Stomach smooth muscle (tissue), 2 donors: ENCODE measurements at regions not wholly inside any gene's neighbourhood (a gene's known extent, or its start where the extent isn't known, plus 50 kb on each side); places are given as distances from the start of the nearest gene placed in this dataset.

Experiments used
- H3K27ac ChIP-seq: one replicate; pipeline ENCODE4 v1.7.0; 2013; ENCODE audit warnings: mild to moderate bottlenecking, low read length, inconsistent platforms
- H3K27me3 ChIP-seq, 2 donors: one replicate each; pipeline ENCODE4 v1.7.0; 2013; ENCODE audit warnings: low read length in 2 of 2; ENCODE audit not compliant: insufficient read depth in 2 of 2, control insufficient read depth in 1 of 2
- H3K36me3 ChIP-seq, 2 donors: one replicate each; pipeline ENCODE4 v1.7.0; 2013; ENCODE audit warnings: low read length in 2 of 2; ENCODE audit not compliant: control insufficient read depth in 2 of 2, insufficient read depth in 2 of 2
- H3K4me1 ChIP-seq: one replicate; pipeline ENCODE4 v1.7.0; 2013; ENCODE audit warnings: low read length; ENCODE audit not compliant: control insufficient read depth, insufficient read depth
- H3K4me3 ChIP-seq, 2 donors: one replicate each; pipeline ENCODE4 v1.7.0; 2013; ENCODE audit warnings: low read length in 2 of 2
- H3K9ac ChIP-seq, 2 donors: one replicate each; pipeline ENCODE4 v1.7.0; 2013; ENCODE audit warnings: low read length in 2 of 2, mild to moderate bottlenecking in 1 of 2
- H3K9me3 ChIP-seq, 2 donors: one replicate each; pipeline ENCODE4 v1.7.0; 2013; ENCODE audit warnings: low read length in 2 of 2; ENCODE audit not compliant: control insufficient read depth in 2 of 2
- donor health status: healthy.
- donor health status: Pancreatic carcinoma.

GRCh38 chr14:71675126-71675899, 256.9 kb upstream of the RGS6 start:
- no peak overlapping the region for H3K27ac ChIP-seq
- H3K36me3 ChIP-seq: peaks cover 12 to 18% of the 10 kb centered on the region in 2 donors
- H3K4me3 ChIP-seq: no peak overlapping the region
- no peaks in the 10 kb centered on the region for H3K4me1 ChIP-seq
- no peaks in the 10 kb centered on the region for H3K27me3 ChIP-seq
- no peaks in the 10 kb centered on the region for H3K9me3 ChIP-seq
- no peak overlapping the region for H3K9ac ChIP-seq

GRCh38 chr14:71675900-71676287, 256.3 kb upstream of the RGS6 start:
- Histone ChIP-seq H3K36me3 (peaks cover 12 to 18% of the 10 kb centered on the region in 2 donors), H3K9me3 (no peaks in the 10 kb centered on the region), H3K9ac (no peak overlapping the region), H3K4me1 (no peaks in the 10 kb centered on the region), H3K27me3 (no peaks in the 10 kb centered on the region), H3K27ac (no peak overlapping the region), H3K4me3 (no peak overlapping the region)

- H3K27me3 ChIP-seq: no peaks in the 10 kb centered on the region
- no peak overlapping the region for H3K4me3 ChIP-seq
- H3K9ac ChIP-seq: no peak overlapping the region
- H3K9me3 ChIP-seq: no peaks in the 10 kb centered on the region
- no peak overlapping the region for H3K27ac ChIP-seq
- no peaks in the 10 kb centered on the region for H3K4me1 ChIP-seq
- peaks cover 0 to 5% of the 10 kb centered on the region in 2 donors for H3K36me3 ChIP-seq
These were observed 251.4 kb upstream of the RGS6 start for GRCh38 chr14:71680736-71681387.

GRCh38 chr14:71682337-71682736, 249.9 kb upstream of the RGS6 start:
- Histone ChIP-seq H3K4me3 (no peak overlapping the region), H3K4me1 (no peaks in the 10 kb centered on the region), H3K9me3 (no peaks in the 10 kb centered on the region), H3K36me3 (peaks cover 0 to 5% of the 10 kb centered on the region in 2 donors), H3K27ac (no peak overlapping the region), H3K9ac (no peak overlapping the region), H3K27me3 (no peaks in the 10 kb centered on the region)

- H3K36me3 ChIP-seq: peaks cover 0 to 5% of the 10 kb centered on the region in 2 donors
- H3K9ac ChIP-seq: no peak overlapping the region
- no peak overlapping the region for H3K27ac ChIP-seq
- H3K4me3 ChIP-seq: no peak overlapping the region
- no peaks in the 10 kb centered on the region for H3K9me3 ChIP-seq
- H3K27me3 ChIP-seq: no peaks in the 10 kb centered on the region
- no peaks in the 10 kb centered on the region for H3K4me1 ChIP-seq
These were observed 247.9 kb upstream of the RGS6 start for GRCh38 chr14:71684323-71684722.

DNA sequence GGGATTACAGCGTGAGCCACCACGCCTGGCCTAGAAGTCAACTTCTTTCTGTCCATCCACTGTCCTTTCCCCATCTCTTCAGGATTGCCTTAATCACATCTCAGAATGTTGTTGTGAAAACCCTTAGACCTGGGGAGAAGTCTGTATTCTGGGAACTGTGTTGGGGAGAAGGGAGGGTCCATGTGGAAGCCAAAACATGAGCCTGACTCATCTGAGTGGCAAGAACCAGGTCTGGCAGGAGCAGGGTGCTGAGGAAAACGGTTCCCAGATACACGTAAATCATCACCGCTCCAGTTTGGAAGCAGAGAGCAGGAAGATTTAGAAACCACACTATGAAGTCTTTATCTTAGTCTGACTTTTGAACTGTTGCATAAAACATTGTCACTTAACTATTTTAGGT, 245.6 kb upstream of the RGS6 start:
- Histone ChIP-seq H3K4me3 (no peak overlapping the region), H3K27ac (peak overlapping the region; percentile 4), H3K9ac (no peak overlapping the region), H3K27me3 (no peaks in the 10 kb centered on the region), H3K9me3 (no peaks in the 10 kb centered on the region), H3K4me1 (no peaks in the 10 kb centered on the region), H3K36me3 (peaks cover 0 to 5% of the 10 kb centered on the region in 2 donors)

- Histone ChIP-seq H3K4me3 (no peak overlapping the region), H3K9me3 (no peaks in the 10 kb centered on the region), H3K27ac (peak overlapping the region; percentile 4), H3K9ac (no peak overlapping the region), H3K27me3 (no peaks in the 10 kb centered on the region), H3K36me3 (peaks cover 0 to 5% of the 10 kb centered on the region in 2 donors), H3K4me1 (no peaks in the 10 kb centered on the region)
These were observed 244.9 kb upstream of the RGS6 start for GRCh38 chr14:71687166-71687831.

- Histone ChIP-seq H3K4me3 (no peak overlapping the region), H3K4me1 (no peaks in the 10 kb centered on the region), H3K9me3 (no peaks in the 10 kb centered on the region), H3K27me3 (no peaks in the 10 kb centered on the region), H3K27ac (no peak overlapping the region), H3K9ac (no peak overlapping the region), H3K36me3 (peaks cover 0 to 5% of the 10 kb centered on the region in 2 donors)
These were observed 243.7 kb upstream of the RGS6 start for GRCh38 chr14:71688576-71688975.

GRCh38 chr14:71690478-71690877, 241.8 kb upstream of the RGS6 start:
- no peaks in the 10 kb centered on the region for H3K9me3 ChIP-seq
- H3K4me3 ChIP-seq: no peak overlapping the region
- no peaks in the 10 kb centered on the region for H3K36me3 ChIP-seq
- H3K27me3 ChIP-seq: no peaks in the 10 kb centered on the region
- no peaks in the 10 kb centered on the region for H3K4me1 ChIP-seq
- no peak overlapping the region for H3K27ac ChIP-seq
- H3K9ac ChIP-seq: no peak overlapping the region

DNA sequence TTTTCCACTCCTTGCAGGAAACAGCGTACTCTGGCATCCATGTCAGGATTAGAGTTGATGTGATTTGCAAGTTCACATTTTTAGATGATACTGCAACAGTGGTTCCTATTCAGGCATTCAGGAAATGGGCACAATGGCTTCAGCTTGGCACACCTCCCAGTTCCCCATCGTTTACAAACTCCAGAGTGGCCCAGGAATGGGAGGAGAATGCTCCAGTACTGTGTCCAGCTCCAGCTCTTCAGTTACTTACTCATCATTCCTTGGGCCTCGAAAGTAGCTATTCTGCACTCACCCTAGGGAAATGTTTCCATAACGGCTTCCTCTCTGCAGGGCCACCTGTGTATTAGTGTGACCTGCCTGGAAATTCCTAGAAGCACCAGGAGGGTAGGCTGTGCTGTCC, 239.7 kb upstream of the RGS6 start:
- Histone ChIP-seq H3K36me3 (no peaks in the 10 kb centered on the region), H3K4me3 (no peak overlapping the region), H3K27ac (no peak overlapping the region), H3K27me3 (no peaks in the 10 kb centered on the region), H3K9me3 (no peaks in the 10 kb centered on the region), H3K9ac (no peak overlapping the region), H3K4me1 (no peaks in the 10 kb centered on the region)

DNA sequence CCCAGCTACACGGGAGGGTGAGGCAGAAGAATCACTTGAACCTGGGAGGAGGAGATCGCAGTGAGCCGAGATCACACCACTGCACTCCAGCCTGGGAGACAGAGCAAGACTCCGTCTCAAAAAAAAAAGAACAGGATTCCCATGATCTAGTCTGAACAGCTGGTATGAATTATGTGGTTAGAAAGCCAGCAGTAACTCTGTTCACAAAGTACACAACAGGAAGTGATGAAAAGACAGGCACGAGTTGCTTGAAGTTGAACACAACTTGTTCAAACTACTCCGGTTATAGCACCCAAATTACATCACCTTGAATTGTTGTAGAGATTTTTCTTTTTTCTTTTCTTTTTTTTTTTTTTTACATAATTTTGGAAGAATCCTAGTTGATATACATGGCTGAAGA, 238.8 kb upstream of the RGS6 start:
- Histone ChIP-seq H3K9ac (no peak overlapping the region), H3K27ac (no peak overlapping the region), H3K36me3 (no peaks in the 10 kb centered on the region), H3K27me3 (no peaks in the 10 kb centered on the region), H3K9me3 (no peaks in the 10 kb centered on the region), H3K4me3 (no peak overlapping the region), H3K4me1 (no peaks in the 10 kb centered on the region)
